ENCODE measurements at regions not wholly inside any gene's neighbourhood (a gene's known extent, or its start where the extent isn't known, plus 50 kb on each side); places are given as distances from the start of the nearest gene placed in this dataset.

- DNase-seq, result no peak
Observed at GRCh38 chr9:23887781-23888180, 61.7 kb upstream of the ELAVL2 start.

Data from NCI-H526 treated with DMSO at 0.1 percent for 48 hours (cell line).